Astrocyte (in vitro differentiated cells and primary cell): ENCODE measurements at regions not wholly inside any gene's neighbourhood (a gene's known extent, or its start where the extent isn't known, plus 50 kb on each side); places are given as distances from the start of the nearest gene placed in this dataset.

ENCODE experiments used
- DNase-seq: peaks from one replicate; pipeline ENCODE4 v3.0.0-alpha.2; 2010; ENCODE audit warnings: low read depth
- FAIRE-seq: peaks from 2 replicates; lab custom pipeline; 2011; peaks lifted over from hg19 to GRCh38; lab: Jason Lieb, UNC
- H2AFZ ChIP-seq: 2 replicates; pipeline ENCODE4 v1.6.0; 2012; ENCODE audit warnings: low read depth, low read length, inconsistent platforms
- H3K27ac ChIP-seq: 2 replicates; pipeline ENCODE4 v1.5.1; 2011; ENCODE audit warnings: low read depth, low read length, inconsistent platforms
- H3K27me3 ChIP-seq: 2 replicates; pipeline ENCODE4 v1.6.0; 2011; ENCODE audit warnings: low read length, inconsistent platforms; ENCODE audit not compliant: insufficient read depth
- H3K36me3 ChIP-seq: 2 replicates; pipeline ENCODE4 v1.5.1; 2011; ENCODE audit warnings: low read length, inconsistent platforms; ENCODE audit not compliant: insufficient read depth
- H3K4me1 ChIP-seq: 2 replicates; pipeline ENCODE4 v1.5.1; 2011; ENCODE audit warnings: low read length, inconsistent platforms; ENCODE audit not compliant: insufficient read depth
- H3K4me2 ChIP-seq: 2 replicates; pipeline ENCODE4 v1.6.0; 2012; ENCODE audit warnings: low read length, inconsistent platforms
- H3K4me3 ChIP-seq: 2 replicates; pipeline ENCODE4 v1.5.1; 2011; ENCODE audit warnings: low read depth, mild to moderate bottlenecking, low read length, inconsistent platforms; ENCODE audit not compliant: insufficient read depth
- H3K79me2 ChIP-seq: 2 replicates; pipeline ENCODE4 v1.6.0; 2012; ENCODE audit warnings: mild to moderate bottlenecking, low read length, inconsistent platforms; ENCODE audit not compliant: insufficient read depth
- H3K9ac ChIP-seq: 2 replicates; pipeline ENCODE4 v1.6.0; 2012; ENCODE audit warnings: mild to moderate bottlenecking, low read length, inconsistent platforms
- H3K9me3 ChIP-seq: 2 replicates; pipeline ENCODE4 v1.5.1; 2012; ENCODE audit warnings: low read depth, mild to moderate bottlenecking, low read length, inconsistent platforms; ENCODE audit not compliant: insufficient read depth
- H4K20me1 ChIP-seq: 2 replicates; pipeline ENCODE4 v1.6.0; 2012; ENCODE audit warnings: low read length, inconsistent platforms; ENCODE audit not compliant: insufficient read depth
- H3K27ac Mint-ChIP-seq: one replicate; pipeline ENCODE4 v1.8.0; 2021; ENCODE audit warnings: mild to moderate bottlenecking, mixed read lengths; ENCODE audit not compliant: unreplicated experiment
- H3K27me3 Mint-ChIP-seq: one replicate; pipeline ENCODE4 v1.8.0; 2021; ENCODE audit warnings: low read depth, mixed read lengths; ENCODE audit not compliant: unreplicated experiment
- H3K36me3 Mint-ChIP-seq: one replicate; pipeline ENCODE4 v1.8.0; 2021; ENCODE audit warnings: low read depth, mixed read lengths; ENCODE audit not compliant: unreplicated experiment
- H3K4me1 Mint-ChIP-seq: one replicate; pipeline ENCODE4 v1.8.0; 2021; ENCODE audit warnings: low read depth, mixed read lengths; ENCODE audit not compliant: unreplicated experiment
- H3K4me3 Mint-ChIP-seq: one replicate; pipeline ENCODE4 v1.8.0; 2021; ENCODE audit warnings: mild to moderate bottlenecking, moderate library complexity, mixed read lengths; ENCODE audit not compliant: unreplicated experiment
- H3K9me3 Mint-ChIP-seq: one replicate; pipeline ENCODE4 v1.8.0; 2021; ENCODE audit warnings: mild to moderate bottlenecking, mixed read lengths; ENCODE audit not compliant: unreplicated experiment
- CTCF ChIP-seq: IDR thresholded peaks from 2 replicates; pipeline ENCODE4 v1.5.1; 2011; ENCODE audit warnings: low read depth, mild to moderate bottlenecking, inconsistent platforms, low read length, moderate library complexity; ENCODE audit not compliant: insufficient read depth
- EZH2 ChIP-seq: IDR thresholded peaks from 2 replicates; pipeline ENCODE4 v1.6.1; 2012; ENCODE audit warnings: mild to moderate bottlenecking, low read length, inconsistent platforms; ENCODE audit not compliant: insufficient read depth

GRCh38 chr2:22894761-22895160 lies 490.2 kb upstream of the KLHL29 start:
- FAIRE-seq (no peak), DNase-seq (no peak)
- no peaks in the 10 kb centered on the region for H3K4me1 ChIP-seq
- Mint-ChIP-seq H3K9me3 (no peaks in the 10 kb centered on the region), H3K27ac (no peak overlapping the region), H3K36me3 (no peaks in the 10 kb centered on the region), H3K27me3 (no peaks in the 10 kb centered on the region), H3K4me3 (no peak overlapping the region), H3K4me1 (peaks cover 15% of the 10 kb centered on the region)
- H3K4me3 ChIP-seq = no peak overlapping the region
- TF ChIP-seq CTCF (no peak), EZH2 (no peak)
- H3K36me3 ChIP-seq = no peaks in the 10 kb centered on the region
- no peaks in the 10 kb centered on the region for H3K79me2 ChIP-seq
- no peak overlapping the region for H3K4me2 ChIP-seq
- no peaks in the 10 kb centered on the region for H3K9me3 ChIP-seq
- H3K27ac ChIP-seq = no peak overlapping the region
- H3K9ac ChIP-seq = no peak overlapping the region
- no peaks in the 10 kb centered on the region for H3K27me3 ChIP-seq
- H2AFZ ChIP-seq = no peak overlapping the region
- H4K20me1 ChIP-seq = no peaks in the 10 kb centered on the region

- H3K36me3 ChIP-seq = no peaks in the 10 kb centered on the region
- Mint-ChIP-seq H3K27me3 (peaks cover 3% of the 10 kb centered on the region), H3K4me3 (no peak overlapping the region), H3K9me3 (no peaks in the 10 kb centered on the region), H3K36me3 (no peaks in the 10 kb centered on the region), H3K27ac (no peak overlapping the region), H3K4me1 (peaks cover 15% of the 10 kb centered on the region)
- H4K20me1 ChIP-seq = no peaks in the 10 kb centered on the region
- no peak overlapping the region for H3K27ac ChIP-seq
- H2AFZ ChIP-seq = no peak overlapping the region
- no peaks in the 10 kb centered on the region for H3K27me3 ChIP-seq
- H3K9me3 ChIP-seq = no peaks in the 10 kb centered on the region
- no peak overlapping the region for H3K9ac ChIP-seq
- FAIRE-seq (no peak), DNase-seq (no peak)
- no peak for TF ChIP-seq CTCF
- TF ChIP-seq EZH2 = no peak
- H3K79me2 ChIP-seq = no peaks in the 10 kb centered on the region
- H3K4me3 ChIP-seq = no peak overlapping the region
- H3K4me1 ChIP-seq = no peaks in the 10 kb centered on the region
- H3K4me2 ChIP-seq = no peak overlapping the region
Measured at GRCh38 chr2:22897428-22897827, 487.6 kb upstream of the KLHL29 start.

- Mint-ChIP-seq H3K36me3 (no peaks in the 10 kb centered on the region), H3K4me1 (no peaks in the 10 kb centered on the region), H3K27me3 (peaks cover 6% of the 10 kb centered on the region), H3K9me3 (no peaks in the 10 kb centered on the region), H3K4me3 (no peak overlapping the region), H3K27ac (no peak overlapping the region)
- Histone ChIP-seq H3K79me2 (no peaks in the 10 kb centered on the region), H3K27ac (no peak overlapping the region), H3K4me3 (no peak overlapping the region), H3K9me3 (no peaks in the 10 kb centered on the region), H3K36me3 (no peaks in the 10 kb centered on the region), H3K4me1 (no peaks in the 10 kb centered on the region), H3K9ac (no peak overlapping the region), H4K20me1 (no peaks in the 10 kb centered on the region), H3K27me3 (no peaks in the 10 kb centered on the region), H3K4me2 (no peak overlapping the region), H2AFZ (no peak overlapping the region)
- DNase-seq (no peak), FAIRE-seq (no peak)
- TF ChIP-seq CTCF (no peak), EZH2 (no peak)
Measured at GRCh38 chr2:22900674-22901073, 484.3 kb upstream of the KLHL29 start.
